Activated B cell treated with CpG ODN at 0.5 μM for 24 hours (primary cell): ENCODE measurements at regions not wholly inside any gene's neighbourhood (a gene's known extent, or its start where the extent isn't known, plus 50 kb on each side); places are given as distances from the start of the nearest gene placed in this dataset.

Experiments used
- ATAC-seq: fragments of 200-7000 bp; cut with Tn5 transposase; one replicate; pipeline ENCODE4 v1.10.0; 2021; ENCODE audit warnings: low read depth, mild to moderate bottlenecking, moderate library complexity
- CTCF ChIA-PET: fragments of 350-600 bp; sonication (Branson Sonifier 250); formaldehyde crosslinking; loops from one replicate; lab custom pipeline; 2021; ENCODE audit warnings: antibody characterized with exemption; lab: Charles Lee
- POLR2A ChIA-PET: fragments of 350-600 bp; sonication (Branson Sonifier 250); formaldehyde crosslinking; loops from one replicate; lab custom pipeline; 2021; ENCODE audit warnings: antibody characterized with exemption; lab: Charles Lee
- DNase-seq: peaks from one replicate; pipeline ENCODE4 v3.0.0; 2022
- H3K27ac Mint-ChIP-seq: one replicate; pipeline ENCODE4 v1.8.0; 2020; ENCODE audit warnings: mixed read lengths
- H3K27me3 Mint-ChIP-seq: one replicate; pipeline ENCODE4 v1.8.0; 2021; ENCODE audit warnings: mixed read lengths
- H3K36me3 Mint-ChIP-seq: one replicate; pipeline ENCODE4 v1.8.0; 2021; ENCODE audit warnings: low read depth, mixed read lengths
- H3K4me1 Mint-ChIP-seq: one replicate; pipeline ENCODE4 v1.8.0; 2021; ENCODE audit warnings: mixed read lengths
- H3K4me3 Mint-ChIP-seq: one replicate; pipeline ENCODE4 v1.8.0; 2020; ENCODE audit warnings: mild to moderate bottlenecking, mixed read lengths
- H3K9me3 Mint-ChIP-seq: one replicate; pipeline ENCODE4 v1.8.0; 2020; ENCODE audit warnings: mixed read lengths
- intact Hi-C: fragments of 100-400 bp; cut with micrococcal nuclease; formaldehyde crosslinking; loops from one replicate; pipeline ENCODE4 v1.15.1; 2024
- TF ChIP-seq, protein P1 (sequence below): fragments of 200-600 bp; IDR thresholded peaks from one replicate; pipeline ENCODE4 v1.8.0; 2022; ENCODE audit warnings: antibody characterized with exemption, mild to moderate bottlenecking

DNA sequence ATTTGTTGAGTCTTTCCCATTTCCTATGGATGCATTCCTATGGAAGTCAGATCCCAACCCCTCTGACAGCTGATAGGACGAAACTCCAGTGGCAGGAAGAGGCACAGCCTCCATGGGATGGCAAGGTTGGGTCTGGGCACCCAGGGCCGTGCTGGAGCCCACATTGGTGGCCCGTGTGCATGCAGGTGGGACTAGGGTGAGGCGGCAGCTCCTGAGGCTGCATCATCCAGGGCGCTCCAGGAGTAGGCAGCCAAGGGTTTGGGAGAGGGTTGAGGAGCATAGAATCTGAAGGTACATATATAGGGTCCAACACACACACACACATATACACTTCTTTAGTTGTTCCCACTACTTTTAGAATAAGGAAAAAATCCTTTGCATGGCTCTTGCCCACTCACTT lies 81.4 kb upstream of the BMPER start:
- Mint-ChIP-seq H3K4me3 (no peak overlapping the region), H3K9me3 (peaks cover 7% of the 10 kb centered on the region), H3K27ac (no peak overlapping the region), H3K4me1 (no peaks in the 10 kb centered on the region), H3K36me3 (no peaks in the 10 kb centered on the region), H3K27me3 (no peaks in the 10 kb centered on the region)
- ChIA-PET POLR2A (no interaction called here), CTCF (no interaction called here)
- ATAC-seq (no peak), DNase-seq (no peak)
- TF ChIP-seq, protein P1, sequence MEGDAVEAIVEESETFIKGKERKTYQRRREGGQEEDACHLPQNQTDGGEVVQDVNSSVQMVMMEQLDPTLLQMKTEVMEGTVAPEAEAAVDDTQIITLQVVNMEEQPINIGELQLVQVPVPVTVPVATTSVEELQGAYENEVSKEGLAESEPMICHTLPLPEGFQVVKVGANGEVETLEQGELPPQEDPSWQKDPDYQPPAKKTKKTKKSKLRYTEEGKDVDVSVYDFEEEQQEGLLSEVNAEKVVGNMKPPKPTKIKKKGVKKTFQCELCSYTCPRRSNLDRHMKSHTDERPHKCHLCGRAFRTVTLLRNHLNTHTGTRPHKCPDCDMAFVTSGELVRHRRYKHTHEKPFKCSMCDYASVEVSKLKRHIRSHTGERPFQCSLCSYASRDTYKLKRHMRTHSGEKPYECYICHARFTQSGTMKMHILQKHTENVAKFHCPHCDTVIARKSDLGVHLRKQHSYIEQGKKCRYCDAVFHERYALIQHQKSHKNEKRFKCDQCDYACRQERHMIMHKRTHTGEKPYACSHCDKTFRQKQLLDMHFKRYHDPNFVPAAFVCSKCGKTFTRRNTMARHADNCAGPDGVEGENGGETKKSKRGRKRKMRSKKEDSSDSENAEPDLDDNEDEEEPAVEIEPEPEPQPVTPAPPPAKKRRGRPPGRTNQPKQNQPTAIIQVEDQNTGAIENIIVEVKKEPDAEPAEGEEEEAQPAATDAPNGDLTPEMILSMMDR, result no peak
- intact Hi-C loops, result no loop called here

DNA sequence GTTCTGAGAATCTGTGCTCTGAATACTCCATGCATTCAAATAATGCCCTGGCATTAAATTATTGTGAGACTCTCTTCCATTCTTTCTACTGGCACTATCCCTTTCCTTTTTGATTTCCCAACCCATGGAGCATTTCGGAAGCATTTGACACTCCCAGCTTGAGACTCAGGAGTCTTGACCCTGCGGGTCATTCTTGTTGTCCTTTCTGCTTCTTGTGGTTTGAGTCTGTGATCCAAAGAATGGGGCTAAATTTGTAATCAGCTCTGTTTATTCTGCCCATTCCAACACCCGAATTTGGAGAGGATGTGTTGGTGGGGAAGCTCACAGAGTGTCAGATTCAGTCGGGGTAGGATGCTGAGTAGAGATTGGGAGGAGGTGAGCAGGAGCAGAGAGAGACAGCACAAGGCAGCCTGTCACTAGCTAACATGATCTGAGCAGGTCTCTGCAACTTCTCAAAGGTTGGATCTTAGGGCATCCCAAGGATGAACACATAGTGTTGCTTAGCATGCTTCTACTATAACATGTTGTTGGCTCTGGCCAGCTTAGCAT lies 80.4 kb upstream of the BMPER start:
- ATAC-seq (no peak), DNase-seq (no peak)
- ChIA-PET CTCF (no interaction called here), POLR2A (no interaction called here)
- H3K27me3 Mint-ChIP-seq, result no peaks in the 10 kb centered on the region
- intact Hi-C loops, result no loop called here
- H3K9me3 Mint-ChIP-seq, result peaks cover 4% of the 10 kb centered on the region
- no peak overlapping the region for H3K27ac Mint-ChIP-seq
- TF ChIP-seq, protein P1, result no peak
- no peak overlapping the region for H3K4me3 Mint-ChIP-seq
- H3K36me3 Mint-ChIP-seq, result no peaks in the 10 kb centered on the region
- H3K4me1 Mint-ChIP-seq, result no peaks in the 10 kb centered on the region

DNA sequence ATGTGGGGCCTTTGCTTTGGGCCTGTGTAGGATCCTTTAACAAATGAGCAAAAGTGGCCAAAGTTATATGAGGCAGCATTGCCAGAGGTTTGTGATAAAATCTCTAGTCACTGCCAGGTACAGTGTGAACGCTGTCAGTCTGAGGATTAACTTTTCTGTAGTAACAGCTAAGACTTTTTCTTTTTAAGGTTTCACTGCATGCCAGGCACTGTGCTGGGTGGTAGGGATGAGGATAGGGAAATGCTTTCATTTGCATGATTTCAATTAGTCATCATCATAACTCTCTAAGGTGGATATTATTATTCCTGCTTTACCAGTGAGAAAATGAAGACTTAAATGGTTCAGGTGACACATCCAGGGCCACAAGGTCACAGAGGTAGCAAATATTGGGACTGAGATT lies 79.7 kb upstream of the BMPER start:
- DNase-seq (no peak), ATAC-seq (no peak)
- CTCF ChIA-PET, result no interaction called here
- Mint-ChIP-seq H3K4me3 (no peak overlapping the region), H3K36me3 (no peaks in the 10 kb centered on the region), H3K27ac (no peak overlapping the region), H3K9me3 (no peaks in the 10 kb centered on the region), H3K27me3 (no peaks in the 10 kb centered on the region), H3K4me1 (no peaks in the 10 kb centered on the region)
- POLR2A ChIA-PET, result no interaction called here
- intact Hi-C loops, result no loop called here
- TF ChIP-seq, protein P1, result no peak

DNA sequence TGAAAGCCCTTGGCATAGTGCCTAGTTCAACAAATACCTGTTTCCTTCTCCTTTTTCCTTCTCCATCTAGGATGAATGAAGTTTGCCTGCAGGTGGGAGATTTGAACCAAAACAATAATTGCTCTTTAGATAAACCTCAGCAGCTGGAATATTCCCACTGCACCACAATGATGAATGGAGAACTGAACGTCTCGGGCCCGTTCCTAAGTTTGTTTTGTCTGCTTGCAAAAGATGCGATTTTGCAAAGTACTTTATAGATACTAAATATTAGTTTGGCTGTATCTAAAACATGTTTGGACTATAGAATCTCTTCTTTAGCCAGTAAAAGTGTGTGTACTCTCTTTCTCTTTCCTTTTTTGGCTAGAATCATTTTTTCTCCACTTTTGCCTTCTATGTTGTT lies 75.8 kb upstream of the BMPER start:
- TF ChIP-seq, protein P1, result no peak
- H3K27me3 Mint-ChIP-seq, result no peaks in the 10 kb centered on the region
- H3K9me3 Mint-ChIP-seq, result no peaks in the 10 kb centered on the region
- intact Hi-C loops, result no loop called here
- ATAC-seq, result no peak
- no peaks in the 10 kb centered on the region for H3K36me3 Mint-ChIP-seq
- H3K4me1 Mint-ChIP-seq, result no peaks in the 10 kb centered on the region
- ChIA-PET CTCF (no interaction called here), POLR2A (no interaction called here)
- no peak overlapping the region for H3K4me3 Mint-ChIP-seq
- H3K27ac Mint-ChIP-seq, result no peak overlapping the region
- DNase-seq, result no peak

DNA sequence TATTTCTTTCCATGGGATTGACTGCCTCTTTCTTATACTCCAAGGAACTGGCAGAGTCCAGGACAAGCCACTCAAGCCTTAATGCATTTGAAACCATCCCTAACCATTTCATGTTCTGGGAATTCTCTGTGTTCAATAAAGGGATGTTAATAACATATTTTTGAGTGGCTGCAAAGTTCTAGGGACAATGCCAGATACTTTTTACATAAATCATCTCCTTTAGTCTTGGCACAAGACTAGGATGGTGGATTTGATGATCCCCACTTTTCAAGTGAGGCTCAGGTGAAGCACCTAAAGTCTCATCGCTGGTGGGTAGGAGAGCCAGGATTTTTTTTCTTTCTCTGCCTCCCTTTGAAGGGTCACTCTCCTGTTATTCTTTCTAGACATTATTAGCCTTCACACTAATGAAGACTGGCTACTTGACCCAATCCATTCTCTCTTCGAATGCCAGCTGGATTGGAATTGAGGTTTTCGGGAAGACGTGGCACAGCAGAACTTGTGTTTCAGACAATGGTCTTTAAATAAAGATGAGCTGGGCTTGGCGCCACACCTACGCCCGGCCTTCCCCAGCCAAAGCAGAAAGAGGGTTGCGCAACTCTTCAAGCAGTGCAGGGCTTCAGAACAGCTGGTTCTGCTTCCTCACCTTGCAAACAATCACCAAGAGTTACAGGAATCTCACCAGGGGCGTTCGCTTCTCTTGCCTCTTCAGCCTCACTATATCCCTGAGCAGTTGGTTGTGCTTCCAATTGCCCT lies 73.8 kb upstream of the BMPER start:
- intact Hi-C loops, result no loop called here
- peaks cover under 1% of the 10 kb centered on the region for H3K9me3 Mint-ChIP-seq
- no peak overlapping the region for H3K27ac Mint-ChIP-seq

More for the DNA sequence above, 73.8 kb upstream of the BMPER start:
- POLR2A ChIA-PET, result interaction anchor here (0.6 kb wide), 1 partner anchor 13 kb away, joined by 3 read pairs; no protein-coding TSS in a partner anchor
- CTCF ChIA-PET, result no interaction called here
- Mint-ChIP-seq H3K36me3 (no peaks in the 10 kb centered on the region), H3K4me3 (no peak overlapping the region), H3K27me3 (no peaks in the 10 kb centered on the region), H3K4me1 (no peaks in the 10 kb centered on the region)
- ATAC-seq, result no peak
- DNase-seq, result no peak
- TF ChIP-seq, protein P1, result no peak
